ENCODE measurements at regions not wholly inside any gene's neighbourhood (a gene's known extent, or its start where the extent isn't known, plus 50 kb on each side); places are given as distances from the start of the nearest gene placed in this dataset.

- TF ChIP-seq, protein P1, sequence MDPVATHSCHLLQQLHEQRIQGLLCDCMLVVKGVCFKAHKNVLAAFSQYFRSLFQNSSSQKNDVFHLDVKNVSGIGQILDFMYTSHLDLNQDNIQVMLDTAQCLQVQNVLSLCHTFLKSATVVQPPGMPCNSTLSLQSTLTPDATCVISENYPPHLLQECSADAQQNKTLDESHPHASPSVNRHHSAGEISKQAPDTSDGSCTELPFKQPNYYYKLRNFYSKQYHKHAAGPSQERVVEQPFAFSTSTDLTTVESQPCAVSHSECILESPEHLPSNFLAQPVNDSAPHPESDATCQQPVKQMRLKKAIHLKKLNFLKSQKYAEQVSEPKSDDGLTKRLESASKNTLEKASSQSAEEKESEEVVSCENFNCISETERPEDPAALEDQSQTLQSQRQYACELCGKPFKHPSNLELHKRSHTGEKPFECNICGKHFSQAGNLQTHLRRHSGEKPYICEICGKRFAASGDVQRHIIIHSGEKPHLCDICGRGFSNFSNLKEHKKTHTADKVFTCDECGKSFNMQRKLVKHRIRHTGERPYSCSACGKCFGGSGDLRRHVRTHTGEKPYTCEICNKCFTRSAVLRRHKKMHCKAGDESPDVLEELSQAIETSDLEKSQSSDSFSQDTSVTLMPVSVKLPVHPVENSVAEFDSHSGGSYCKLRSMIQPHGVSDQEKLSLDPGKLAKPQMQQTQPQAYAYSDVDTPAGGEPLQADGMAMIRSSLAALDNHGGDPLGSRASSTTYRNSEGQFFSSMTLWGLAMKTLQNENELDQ (CRISPR knock-in tag; IDR thresholded peaks at IDR 0.05; ENCODE audit: borderline replicate concordance), result no peak
- TF ChIP-seq NFKB2 (CRISPR knock-in tag; IDR thresholded peaks at IDR 0.05; ENCODE audit: borderline replicate concordance), result no peak
- no peak for TF ChIP-seq ZNF530 (CRISPR knock-in tag; IDR thresholded peaks at IDR 0.05; ENCODE audit: low read depth)
- no peak for TF ChIP-seq ZFP37 (CRISPR knock-in tag; IDR thresholded peaks at IDR 0.05; ENCODE audit: borderline replicate concordance)
- no peak for TF ChIP-seq CHCHD3 (CRISPR knock-in tag; IDR thresholded peaks at IDR 0.05)
- TF ChIP-seq FOXJ3 (CRISPR knock-in tag; IDR thresholded peaks at IDR 0.05; ENCODE audit: borderline replicate concordance), result no peak
- TF ChIP-seq ZNF121 (CRISPR knock-in tag; IDR thresholded peaks at IDR 0.05), result no peak
- no peak for TF ChIP-seq NFKBIZ (CRISPR knock-in tag; IDR thresholded peaks at IDR 0.05)
- no peak for TF ChIP-seq U2AF2 (IDR thresholded peaks at IDR 0.05; ENCODE audit: low read depth, low read length)
- TF ChIP-seq MTF2 (CRISPR knock-in tag; IDR thresholded peaks at IDR 0.05; ENCODE audit: borderline replicate concordance), result no peak
- TF ChIP-seq KLF12 (CRISPR knock-in tag; IDR thresholded peaks at IDR 0.05; ENCODE audit: borderline replicate concordance), result no peak
- TF ChIP-seq SALL1 (CRISPR knock-in tag; IDR thresholded peaks at IDR 0.05), result peak; percentile 80
- peak; percentile 57 for TF ChIP-seq MED1 (CRISPR knock-in tag; IDR thresholded peaks at IDR 0.05)
- peak; percentile 98 for TF ChIP-seq ELF1 (CRISPR knock-in tag; IDR thresholded peaks at IDR 0.05)
- no peak for TF ChIP-seq HDAC6 (IDR thresholded peaks at IDR 0.05; ENCODE audit: low read depth, low read length)
- 0 out of 2 replicates have a peak, but pooled peaks have one; percentile 41 for TF ChIP-seq ZNF761 (CRISPR knock-in tag; conservative IDR thresholded peaks at IDR 0.05)
- peak; percentile 42; the same call in 1 of the 2 replicates for TF ChIP-seq CREM (IDR thresholded peaks at IDR 0.05)
- TF ChIP-seq CREM (CRISPR knock-in tag; IDR thresholded peaks at IDR 0.05), result no peak
- TF ChIP-seq ZNF484 (CRISPR knock-in tag; IDR thresholded peaks at IDR 0.05; ENCODE audit: borderline replicate concordance, low read depth), result no peak
- TF ChIP-seq ATF3 (CRISPR knock-in tag; IDR thresholded peaks at IDR 0.05), result no peak
- no peak for TF ChIP-seq ZNF75D (CRISPR knock-in tag; IDR thresholded peaks at IDR 0.05; ENCODE audit: borderline replicate concordance)
- no peak for TF ChIP-seq ZNF143 (CRISPR knock-in tag; IDR thresholded peaks at IDR 0.05)
- TF ChIP-seq, protein P2, sequence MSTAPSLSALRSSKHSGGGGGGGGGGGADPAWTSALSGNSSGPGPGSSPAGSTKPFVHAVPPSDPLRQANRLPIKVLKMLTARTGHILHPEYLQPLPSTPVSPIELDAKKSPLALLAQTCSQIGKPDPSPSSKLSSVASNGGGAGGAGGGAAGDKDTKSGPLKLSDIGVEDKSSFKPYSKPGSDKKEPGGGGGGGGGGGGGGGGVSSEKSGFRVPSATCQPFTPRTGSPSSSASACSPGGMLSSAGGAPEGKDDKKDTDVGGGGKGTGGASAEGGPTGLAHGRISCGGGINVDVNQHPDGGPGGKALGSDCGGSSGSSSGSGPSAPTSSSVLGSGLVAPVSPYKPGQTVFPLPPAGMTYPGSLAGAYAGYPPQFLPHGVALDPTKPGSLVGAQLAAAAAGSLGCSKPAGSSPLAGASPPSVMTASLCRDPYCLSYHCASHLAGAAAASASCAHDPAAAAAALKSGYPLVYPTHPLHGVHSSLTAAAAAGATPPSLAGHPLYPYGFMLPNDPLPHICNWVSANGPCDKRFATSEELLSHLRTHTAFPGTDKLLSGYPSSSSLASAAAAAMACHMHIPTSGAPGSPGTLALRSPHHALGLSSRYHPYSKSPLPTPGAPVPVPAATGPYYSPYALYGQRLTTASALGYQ (CRISPR knock-in tag; IDR thresholded peaks at IDR 0.05), result no peak
- TF ChIP-seq ZFP82 (CRISPR knock-in tag; IDR thresholded peaks at IDR 0.05; ENCODE audit: borderline replicate concordance), result no peak
- TF ChIP-seq HDAC2 (CRISPR knock-in tag; IDR thresholded peaks at IDR 0.05), result peak; percentile 64; the same call in 1 of the 2 replicates
- peak; percentile 59 for TF ChIP-seq DRAP1 (CRISPR knock-in tag; IDR thresholded peaks at IDR 0.05)
- TF ChIP-seq ZNF124 (CRISPR knock-in tag; IDR thresholded peaks at IDR 0.05), result no peak; the same call in 1 of the 2 replicates
- no peak for TF ChIP-seq BORCS8-MEF2B (CRISPR knock-in tag; IDR thresholded peaks at IDR 0.05)
- TF ChIP-seq DNMT3B (CRISPR knock-in tag; conservative IDR thresholded peaks at IDR 0.05), result 0 out of 2 replicates have a peak, but pooled peaks have one; percentile 31
- peak; percentile 43; the same call in 1 of the 2 replicates for TF ChIP-seq ZBTB21 (CRISPR knock-in tag; IDR thresholded peaks at IDR 0.05)
Measured at GRCh38 chr6:95856876-95857364, 158.9 kb upstream of the FUT9 start (continued).

All from HepG2 (cell line).